ENCODE measurements at regions not wholly inside any gene's neighbourhood (a gene's known extent, or its start where the extent isn't known, plus 50 kb on each side); places are given as distances from the start of the nearest gene placed in this dataset.

- TF ChIP-seq POLR2A (IDR thresholded peaks at IDR 0.05; ENCODE audit: low read depth, low read length) (no peak), EZH2 (IDR thresholded peaks at IDR 0.05; ENCODE audit: borderline replicate concordance, low read depth, low read length, severe bottlenecking) (no peak), CTCF (IDR thresholded peaks at IDR 0.05; ENCODE audit: extremely low read depth in 1 of 2, insufficient read depth in 1 of 2, low read depth in 1 of 2, low read length in 2 of 2) (no peak)
These were observed 210.1 kb upstream of the PELI2 start for GRCh38 chr14:55908106-55908505.
